HG02943 (cell line): ENCODE measurements at regions not wholly inside any gene's neighbourhood (a gene's known extent, or its start where the extent isn't known, plus 50 kb on each side); places are given as distances from the start of the nearest gene placed in this dataset.
"Not testable (repeated sequence)": the region's sequence is repeated elsewhere in the genome, so short reads cannot be mapped to it uniquely, and the experiment has no call there.

Source experiments
- ATAC-seq: cut with Tn5 transposase; IDR thresholded peaks from one replicate; pipeline ENCODE4 v1.9.1; 2021; ENCODE audit warnings: mild to moderate bottlenecking, low read depth, moderate library complexity; ENCODE audit not compliant: unreplicated experiment

DNA sequence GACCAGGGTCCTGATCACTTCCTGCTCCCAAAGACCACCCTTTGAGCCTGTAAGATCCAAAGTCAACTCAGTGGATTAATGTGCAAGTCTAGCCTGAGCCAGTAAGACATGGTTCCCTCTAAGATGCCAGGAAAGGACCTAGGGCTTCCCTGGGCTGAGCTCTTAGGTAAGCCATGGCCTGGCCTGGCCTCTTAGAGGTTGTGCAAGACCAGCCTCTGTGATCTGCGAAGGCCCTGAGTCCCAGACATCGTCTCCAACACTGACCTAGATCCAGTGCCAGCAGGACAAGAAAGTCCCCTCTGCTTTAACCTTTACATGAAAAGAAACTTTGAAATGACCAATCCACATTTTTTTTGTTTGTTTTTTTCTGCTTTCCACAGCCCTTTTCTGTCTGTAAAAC lies 73.6 kb upstream of the CYP1B1 start:
- no peak for ATAC-seq

DNA sequence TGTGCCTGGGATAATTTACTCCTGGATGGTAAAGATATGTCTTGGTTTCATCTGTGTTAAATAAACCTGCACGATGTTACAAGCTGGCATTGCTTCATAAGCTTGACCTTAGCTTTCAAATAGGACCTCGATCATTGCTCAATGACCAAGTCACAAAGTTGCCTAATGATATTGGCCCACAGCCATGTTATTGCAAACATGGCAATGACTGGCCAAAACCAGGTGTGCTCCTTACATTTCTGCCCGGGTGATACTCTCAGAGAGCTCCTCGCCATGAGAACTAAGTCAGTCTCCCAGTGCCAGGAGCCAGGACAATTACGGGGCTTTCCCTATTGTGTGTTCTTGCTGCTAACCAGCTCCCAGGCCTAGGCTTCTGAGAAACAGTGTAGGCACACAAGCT lies 72.5 kb upstream of the CYP1B1 start:
- ATAC-seq, result no peak

DNA sequence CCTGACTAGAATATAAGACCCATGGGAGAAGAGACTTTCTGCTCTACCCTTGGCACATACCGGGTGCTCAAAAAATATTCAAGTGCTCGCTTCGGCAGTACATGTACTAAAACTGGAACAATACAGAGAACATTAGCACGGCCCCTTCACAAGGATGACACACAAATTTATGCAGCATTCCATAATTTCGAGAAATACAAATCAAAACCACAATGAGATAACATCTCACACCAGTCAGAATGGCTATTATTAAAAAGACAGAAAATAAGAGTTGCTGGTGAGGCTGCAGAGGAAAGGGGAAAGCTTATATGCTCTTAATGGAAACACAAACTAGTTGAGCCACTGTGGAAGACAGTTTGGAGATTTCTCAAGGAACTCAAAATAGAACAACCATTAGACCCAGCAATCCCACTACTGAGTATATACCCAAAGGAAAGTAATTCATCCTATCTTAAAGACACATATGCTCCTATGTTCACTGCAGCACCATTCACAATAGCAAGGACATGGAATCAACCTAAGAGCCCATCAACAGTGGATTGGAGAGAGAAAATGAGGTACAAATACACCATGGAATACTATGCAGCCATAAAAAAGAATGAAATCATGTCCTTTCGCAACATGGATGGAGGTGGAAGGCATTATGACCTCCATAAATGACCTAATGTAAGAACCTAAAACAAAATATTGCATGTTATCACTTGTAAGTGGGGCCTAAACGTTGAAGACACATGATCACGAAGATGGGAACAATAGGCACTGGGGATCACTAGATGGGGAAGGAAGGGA lies 71.6 kb upstream of the CYP1B1 start:
- ATAC-seq, result no peak

DNA sequence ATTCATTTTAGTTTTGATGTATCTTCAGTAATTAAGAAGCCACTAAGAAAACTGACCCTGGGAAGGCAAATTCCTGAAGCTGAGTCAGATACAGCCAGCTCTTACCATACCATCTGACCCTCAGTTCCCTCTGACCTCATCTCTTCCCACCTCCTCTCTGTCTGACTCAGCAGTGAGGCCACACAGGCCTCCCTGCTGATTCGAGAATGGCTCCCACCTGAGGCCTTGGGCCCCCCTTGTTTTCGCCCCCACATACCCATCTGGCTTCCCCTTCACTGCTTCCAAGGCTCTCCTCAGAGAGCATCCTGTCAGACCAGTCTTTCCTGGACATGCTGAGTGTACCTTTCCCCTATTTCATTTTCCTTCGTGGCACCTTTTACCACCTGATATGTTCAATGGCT lies 71.0 kb upstream of the CYP1B1 start:
- no peak for ATAC-seq

DNA sequence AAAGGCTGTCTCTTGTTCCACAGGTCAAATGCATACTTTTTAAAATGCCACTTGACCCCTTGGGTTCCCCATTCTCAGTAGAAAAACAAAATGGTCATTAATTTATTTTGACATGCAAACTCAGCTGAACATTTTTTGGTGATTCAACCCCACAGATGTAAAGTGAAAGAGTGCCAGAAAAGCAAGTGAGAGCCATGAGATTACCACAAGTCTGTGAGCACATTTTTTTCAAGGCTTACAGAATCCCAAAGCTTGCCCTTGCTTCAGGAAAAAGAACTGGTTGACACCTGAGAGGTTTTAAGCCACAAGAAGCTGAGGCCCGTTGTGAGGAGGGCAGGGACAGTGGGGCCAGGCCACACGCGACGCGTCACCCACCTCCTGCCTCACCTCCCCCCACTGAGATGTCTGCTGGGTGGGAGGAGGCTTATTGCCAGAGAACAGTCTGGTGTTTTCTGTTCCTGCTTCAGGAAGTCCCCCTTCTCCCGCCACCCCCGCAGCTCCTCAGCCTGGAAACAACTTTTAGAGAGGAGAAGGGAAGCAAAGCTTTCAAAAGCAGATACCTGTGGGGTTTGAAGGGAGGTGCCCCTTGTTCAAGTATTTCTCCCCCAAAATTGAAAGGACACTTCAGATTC lies 70.4 kb upstream of the CYP1B1 start:
- no peak for ATAC-seq

DNA sequence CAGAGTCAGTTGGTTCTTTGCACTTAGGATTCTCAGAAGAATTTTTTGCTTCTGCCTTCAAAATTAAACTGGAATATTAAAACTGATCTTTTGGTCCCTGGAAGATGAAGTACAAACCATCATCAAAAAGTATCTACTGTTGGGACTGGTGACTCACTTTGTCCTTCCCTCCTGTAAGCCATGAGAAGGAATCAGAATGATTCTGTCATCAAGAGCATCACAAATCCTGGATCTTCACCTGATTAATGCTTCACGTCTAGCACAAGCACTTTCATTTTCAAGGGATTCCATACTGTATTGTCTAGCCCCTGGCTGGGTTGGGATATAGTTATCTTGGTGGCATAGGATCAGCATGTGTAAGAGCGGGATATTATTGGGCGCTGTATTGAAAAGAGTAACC lies 69.3 kb upstream of the CYP1B1 start:
- no peak for ATAC-seq

DNA sequence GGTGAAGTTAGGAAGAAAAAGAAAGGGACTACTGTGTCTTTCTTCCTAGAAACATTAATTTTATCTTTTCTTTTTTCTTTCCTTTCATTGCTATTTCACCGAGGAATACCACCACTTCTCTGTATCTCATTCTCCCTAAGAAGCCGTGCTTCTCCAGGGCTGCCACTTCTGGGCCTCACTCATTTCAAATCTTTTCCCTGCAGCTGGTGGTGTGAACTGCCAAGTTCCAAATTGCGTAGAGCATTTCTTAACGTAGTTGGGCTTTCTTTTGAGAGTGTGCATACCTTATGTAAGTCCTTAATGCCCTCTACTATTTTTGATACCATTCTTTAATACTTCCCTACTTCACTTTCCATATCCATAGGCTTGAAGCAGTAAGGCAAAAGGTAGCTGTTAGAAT lies 66.7 kb upstream of the CYP1B1 start:
- no peak for ATAC-seq

DNA sequence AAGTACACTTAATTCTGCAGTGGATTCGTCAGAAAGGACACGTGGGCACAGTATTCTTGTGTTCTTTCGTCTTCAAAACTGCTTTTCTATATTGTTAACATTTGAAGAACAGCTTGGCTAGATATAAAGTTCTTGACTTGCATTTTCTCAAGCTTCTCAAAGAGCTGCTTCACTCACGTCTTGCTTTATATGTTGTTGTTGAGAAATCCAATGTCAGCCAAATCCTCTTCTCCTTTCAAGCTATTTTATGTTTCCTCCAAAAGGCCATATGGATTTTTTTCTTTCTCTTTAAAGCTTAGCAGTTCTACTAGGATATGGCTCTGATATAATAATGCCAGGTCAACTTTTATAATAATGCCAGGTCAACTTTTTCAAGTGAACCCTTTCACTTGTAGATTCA lies 65.5 kb upstream of the CYP1B1 start:
- ATAC-seq, result no peak

DNA sequence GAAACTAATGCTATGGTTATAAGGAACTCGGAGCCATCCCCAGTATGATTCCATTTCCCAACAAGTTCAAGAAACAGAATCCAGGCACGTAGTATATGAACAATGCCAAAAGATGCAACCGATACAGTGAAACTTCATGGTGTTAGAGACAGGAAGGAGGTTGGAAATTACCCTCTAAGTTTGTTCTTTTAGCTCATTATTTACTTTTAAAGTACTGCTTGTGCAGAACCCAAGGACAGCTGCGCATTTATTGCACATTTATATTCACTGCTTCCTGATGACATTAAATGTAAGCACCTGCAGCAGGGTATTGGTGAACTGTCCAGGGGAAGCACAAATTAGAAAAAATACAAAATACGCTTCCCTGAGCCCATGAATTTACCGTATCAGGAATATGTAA lies 63.0 kb upstream of the CYP1B1 start:
- no peak for ATAC-seq

DNA sequence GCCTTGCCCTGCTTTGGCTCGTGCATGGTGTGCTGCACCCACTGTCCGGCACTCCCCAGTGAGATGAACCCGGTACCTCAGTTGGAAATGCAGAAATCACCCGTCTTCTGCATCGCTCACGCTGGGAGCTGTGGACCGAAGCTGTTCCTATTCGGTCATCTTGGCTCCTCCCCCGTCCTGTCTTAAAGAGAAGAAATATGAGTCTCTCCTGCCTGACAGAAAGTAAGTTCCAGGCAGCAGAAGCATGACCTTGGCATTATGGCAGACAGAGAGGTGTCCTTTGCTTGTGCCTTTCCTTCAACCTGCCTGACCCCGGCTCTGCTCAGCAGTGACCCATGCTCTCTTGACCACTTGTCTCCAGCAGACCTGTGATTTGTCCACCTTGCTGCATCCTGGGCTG lies 62.5 kb upstream of the CYP1B1 start:
- no peak for ATAC-seq

DNA sequence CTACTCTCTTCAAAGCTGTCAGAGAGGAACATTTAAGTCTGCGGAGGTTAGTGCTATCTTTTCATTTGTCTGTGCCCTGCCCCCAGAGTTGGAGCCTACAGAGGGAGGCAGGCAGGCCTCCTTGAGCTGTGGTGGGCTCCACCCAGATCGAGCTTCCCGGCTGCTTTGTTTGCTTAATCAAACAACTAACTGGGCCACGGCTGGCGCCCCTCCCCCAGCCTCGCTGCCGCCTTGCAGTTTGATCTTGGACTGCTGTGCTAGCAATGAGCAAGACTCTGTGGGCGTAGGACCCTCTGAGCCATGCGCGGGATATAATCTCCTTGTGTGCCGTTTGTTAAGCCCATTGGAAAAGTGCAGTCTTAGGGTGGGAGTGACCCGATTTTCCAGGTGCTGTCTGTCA lies 62.0 kb upstream of the CYP1B1 start:
- not testable (repeated sequence) for ATAC-seq

DNA sequence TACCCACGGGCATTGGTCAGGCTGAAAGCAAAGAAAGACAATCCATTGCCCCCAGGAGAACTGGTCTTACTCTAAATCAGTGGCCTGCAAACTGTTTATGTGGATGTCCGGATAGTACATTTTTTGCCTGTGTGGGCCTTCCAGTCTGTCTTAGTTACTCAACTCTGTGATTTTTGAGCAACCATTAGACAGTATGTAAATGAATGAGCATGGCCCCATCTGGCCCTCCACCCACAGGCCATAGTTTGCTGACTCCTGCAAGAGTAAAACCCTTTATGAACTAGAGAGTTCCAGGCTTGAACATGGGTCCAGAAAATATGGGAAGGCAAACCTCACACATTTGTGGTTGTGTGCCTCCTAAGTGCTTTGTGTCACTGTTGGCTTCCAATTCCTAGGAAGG lies 55.7 kb upstream of the CYP1B1 start:
- no peak for ATAC-seq

DNA sequence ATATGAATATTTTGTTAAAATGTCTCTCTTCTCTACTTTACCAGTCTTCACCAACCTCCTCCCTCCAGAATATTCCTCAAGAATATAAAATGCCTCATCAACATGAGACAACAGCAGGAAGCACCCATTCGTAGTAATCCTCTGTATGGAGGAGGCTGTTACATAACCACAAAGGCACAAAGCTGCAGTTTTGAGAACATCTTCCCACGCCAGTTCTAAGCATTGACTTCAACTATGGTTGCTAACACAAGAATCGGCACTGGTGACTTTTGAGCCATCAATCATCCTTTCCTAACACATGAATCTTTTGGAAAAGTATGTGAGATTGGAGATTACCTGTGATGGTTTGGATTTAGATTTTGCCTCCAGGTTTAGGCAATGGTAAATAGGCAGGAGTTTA lies 54.9 kb upstream of the CYP1B1 start:
- ATAC-seq, result no peak

DNA sequence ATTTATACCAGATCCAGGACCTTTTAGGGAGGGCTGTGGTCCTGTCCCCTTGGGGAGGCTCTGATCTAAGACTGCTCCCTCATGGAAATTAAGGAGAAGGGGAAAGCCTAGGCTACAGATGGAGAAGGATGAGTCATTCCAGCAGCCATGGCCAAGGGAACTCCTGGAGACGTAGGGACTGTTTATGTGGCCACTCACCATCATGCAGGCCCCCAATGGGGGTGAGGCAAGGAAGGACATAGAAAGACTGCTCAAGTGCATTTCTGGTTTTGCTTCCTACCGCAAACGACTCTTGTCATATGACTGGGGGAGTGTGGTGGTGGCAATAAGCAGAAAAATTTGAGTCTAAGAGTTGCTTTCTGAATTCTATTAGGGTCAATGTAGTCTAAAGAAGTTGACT lies 54.0 kb upstream of the CYP1B1 start:
- ATAC-seq, result no peak

DNA sequence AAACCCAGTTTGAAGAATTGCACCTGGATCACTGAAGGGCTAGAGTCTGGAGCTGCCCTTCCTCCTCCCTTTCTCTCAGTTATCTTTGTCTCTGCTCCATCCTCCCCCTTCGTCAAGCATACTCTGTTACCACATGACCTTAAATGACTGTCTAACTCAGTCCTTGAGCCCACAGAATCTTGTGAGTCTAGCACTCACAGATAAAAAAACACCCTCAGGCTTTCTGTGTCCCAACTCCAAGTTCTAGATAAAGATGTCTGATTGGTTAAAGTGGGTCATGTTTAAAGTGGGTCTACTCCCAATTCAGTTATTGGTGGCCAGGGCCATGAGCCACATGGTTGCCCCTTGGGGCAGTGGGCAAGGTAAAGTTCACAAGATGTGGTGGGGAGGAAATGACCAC lies 53.5 kb upstream of the CYP1B1 start:
- ATAC-seq, result no peak

DNA sequence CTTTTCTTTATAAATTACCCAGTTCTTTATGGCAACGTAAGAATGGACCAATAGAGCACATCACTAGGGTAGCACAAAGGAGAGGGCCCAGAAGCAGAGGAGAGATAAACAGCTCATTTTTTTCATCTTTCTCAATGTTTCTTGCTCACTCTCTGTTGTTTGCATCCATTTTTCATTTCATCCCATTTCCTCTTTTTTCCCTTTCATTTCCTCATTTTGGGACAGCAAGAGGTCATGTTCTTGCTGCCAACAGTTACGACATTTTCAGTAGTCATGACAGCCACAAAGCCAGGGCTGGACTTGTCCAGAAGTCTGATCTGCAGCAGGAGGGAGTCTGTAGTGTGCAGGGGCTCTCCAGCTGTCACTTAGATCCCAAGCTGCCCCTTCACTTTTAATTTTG lies 52.7 kb upstream of the CYP1B1 start:
- ATAC-seq, result no peak

DNA sequence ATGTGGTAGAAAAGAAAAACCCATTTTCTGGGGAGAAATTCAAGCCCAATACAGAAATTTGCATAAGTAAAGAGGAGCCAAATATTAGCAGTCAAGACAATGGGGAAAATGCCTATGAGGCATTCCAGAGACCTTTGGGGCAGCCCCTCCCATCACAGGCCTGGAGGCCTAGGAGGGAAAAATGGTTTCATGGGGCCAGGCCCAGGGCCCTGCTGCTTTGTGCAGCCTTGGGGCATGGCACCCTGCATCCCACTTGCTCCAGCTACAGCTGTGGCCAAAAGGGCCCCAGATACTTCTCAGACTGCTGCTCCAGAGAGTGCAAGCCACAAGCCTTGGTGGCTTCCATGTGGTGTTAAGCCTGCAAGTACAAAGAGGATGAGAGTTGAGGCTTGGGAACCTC lies 51.3 kb upstream of the CYP1B1 start:
- no peak for ATAC-seq

DNA sequence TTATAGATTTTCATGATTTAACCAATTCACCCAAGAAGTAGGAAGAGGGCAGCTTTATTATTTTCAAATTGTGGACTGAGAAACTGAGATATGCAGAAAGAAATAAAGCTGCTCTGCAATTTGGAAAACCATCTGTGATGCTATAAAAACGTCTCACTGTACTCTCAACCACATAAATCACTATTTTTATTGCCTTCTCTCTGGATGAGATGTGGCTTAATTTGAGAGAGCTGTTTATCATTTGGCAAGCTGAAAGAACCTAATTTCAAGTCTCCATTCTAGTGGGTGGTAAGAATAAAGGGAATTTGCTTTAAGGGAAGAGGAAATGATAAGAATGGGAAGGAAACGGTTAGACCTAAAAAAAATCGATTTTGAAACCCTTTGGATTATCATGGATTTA lies 49.9 kb upstream of the CYP1B1 start:
- ATAC-seq, result no peak
